ENCODE measurements at regions not wholly inside any gene's neighbourhood (a gene's known extent, or its start where the extent isn't known, plus 50 kb on each side); places are given as distances from the start of the nearest gene placed in this dataset.
"Not testable (repeated sequence)": the region's sequence is repeated elsewhere in the genome, so short reads cannot be mapped to it uniquely, and the experiment has no call there.

- TF ChIP-seq CTCF (IDR thresholded peaks at IDR 0.05; ENCODE audit: extremely low read depth, insufficient read depth, missing control alignments) = no peak
- in situ Hi-C loops (cut with MboI; ENCODE audit: low pct_unique_long_range_greater_than_20kb, low sequenced_read_pairs, unreplicated experiment) = loop anchor here (25.0 kb wide), 1 partner anchor 649 kb away; the partner anchor contains the start of gene CENPVL3
- no peak for DNase-seq (ENCODE audit: low spot score)
Observed at GRCh38 chrX:52261125-52261462, 76.4 kb downstream of the MAGED4 start.

GRCh38 chrX:52261463-52262194 is 76.9 kb downstream of the MAGED4 start:
- peak; percentile 89 for TF ChIP-seq CTCF (IDR thresholded peaks at IDR 0.05; ENCODE audit: extremely low read depth, insufficient read depth, missing control alignments)
- in situ Hi-C loops (cut with MboI; ENCODE audit: low pct_unique_long_range_greater_than_20kb, low sequenced_read_pairs, unreplicated experiment) = loop anchor here (25.0 kb wide), 1 partner anchor 649 kb away; the partner anchor contains the start of gene CENPVL3
- DNase-seq (ENCODE audit: low spot score) = peak; percentile 84

- no peak for TF ChIP-seq CTCF (IDR thresholded peaks at IDR 0.05; ENCODE audit: extremely low read depth, insufficient read depth, missing control alignments)
- in situ Hi-C loops (cut with MboI; ENCODE audit: low pct_unique_long_range_greater_than_20kb, low sequenced_read_pairs, unreplicated experiment) = loop anchor here (25.0 kb wide), 1 partner anchor 650 kb away; the partner anchor contains the start of gene CENPVL3
- no peak for DNase-seq (ENCODE audit: low spot score)
Observed at GRCh38 chrX:52262195-52262546, 77.5 kb downstream of the MAGED4 start.

- TF ChIP-seq CTCF (IDR thresholded peaks at IDR 0.05; ENCODE audit: extremely low read depth, insufficient read depth, missing control alignments) = no peak
- in situ Hi-C loops (cut with MboI; ENCODE audit: low pct_unique_long_range_greater_than_20kb, low sequenced_read_pairs, unreplicated experiment) = loop anchor here (25.0 kb wide), 1 partner anchor 651 kb away; the partner anchor contains the start of gene CENPVL3
- no peak for DNase-seq (ENCODE audit: low spot score)
Observed at GRCh38 chrX:52263417-52263816, 78.7 kb downstream of the MAGED4 start.

GRCh38 chrX:52265713-52266112 is 81.0 kb downstream of the MAGED4 start:
- DNase-seq (ENCODE audit: low spot score) = no peak
- TF ChIP-seq CTCF (IDR thresholded peaks at IDR 0.05; ENCODE audit: extremely low read depth, insufficient read depth, missing control alignments) = no peak
- in situ Hi-C loops (cut with MboI; ENCODE audit: low pct_unique_long_range_greater_than_20kb, low sequenced_read_pairs, unreplicated experiment) = loop anchor here (25.0 kb wide), 1 partner anchor 653 kb away; the partner anchor contains the start of gene CENPVL3

- in situ Hi-C loops (cut with MboI; ENCODE audit: low pct_unique_long_range_greater_than_20kb, low sequenced_read_pairs, unreplicated experiment) = loop anchor here (25.0 kb wide), 1 partner anchor 656 kb away; the partner anchor contains the start of gene CENPVL3
- DNase-seq (ENCODE audit: low spot score) = not testable (repeated sequence)
Observed at GRCh38 chrX:52268502-52268901, 83.8 kb downstream of the MAGED4 start.

- no peak for TF ChIP-seq CTCF (IDR thresholded peaks at IDR 0.05; ENCODE audit: extremely low read depth, insufficient read depth, missing control alignments)
- no peak for DNase-seq (ENCODE audit: low spot score)
- in situ Hi-C loops (cut with MboI; ENCODE audit: low pct_unique_long_range_greater_than_20kb, low sequenced_read_pairs, unreplicated experiment) = loop anchor here (25.0 kb wide), 1 partner anchor 658 kb away; the partner anchor contains the start of gene CENPVL3
Observed at GRCh38 chrX:52270453-52271116, 85.9 kb downstream of the MAGED4 start.
